Smooth muscle cell of the brain vasculature (primary cell): ENCODE measurements at regions not wholly inside any gene's neighbourhood (a gene's known extent, or its start where the extent isn't known, plus 50 kb on each side); places are given as distances from the start of the nearest gene placed in this dataset.

Source experiments
- DNase-seq: peaks from one replicate; pipeline ENCODE4 v3.0.0-alpha.2; 2012; ENCODE audit warnings: low read depth, low spot score

DNA sequence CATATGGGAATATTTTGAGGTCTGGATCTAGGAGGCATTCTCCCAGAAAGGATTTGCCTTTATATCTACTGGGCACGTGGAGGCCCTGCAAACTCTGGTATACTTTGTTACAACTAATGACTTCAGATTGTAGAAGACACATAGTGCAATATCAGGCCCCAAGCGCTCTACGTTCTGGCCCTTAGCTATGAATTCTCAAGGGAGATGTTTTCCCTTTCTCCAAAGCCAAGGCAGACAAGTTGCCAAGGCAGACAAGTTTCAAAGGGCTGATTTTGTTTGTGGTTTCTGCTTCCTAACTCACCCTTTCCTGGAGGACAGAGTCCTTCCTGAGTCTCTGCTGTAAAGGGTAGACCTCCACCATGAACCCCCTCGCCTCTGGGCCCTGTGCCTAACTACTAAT is 99.4 kb upstream of the CTTNBP2 start:
- DNase-seq = no peak

- no peak for DNase-seq
These were observed 100.7 kb upstream of the CTTNBP2 start for GRCh38 chr7:117973975-117974374.

- DNase-seq = no peak
These were observed 101.7 kb upstream of the CTTNBP2 start for GRCh38 chr7:117974891-117975290.

- no peak for DNase-seq
These were observed 102.2 kb upstream of the CTTNBP2 start for GRCh38 chr7:117975476-117975875.

GRCh38 chr7:117979954-117980497 is 106.8 kb upstream of the CTTNBP2 start:
- DNase-seq = no peak

DNA sequence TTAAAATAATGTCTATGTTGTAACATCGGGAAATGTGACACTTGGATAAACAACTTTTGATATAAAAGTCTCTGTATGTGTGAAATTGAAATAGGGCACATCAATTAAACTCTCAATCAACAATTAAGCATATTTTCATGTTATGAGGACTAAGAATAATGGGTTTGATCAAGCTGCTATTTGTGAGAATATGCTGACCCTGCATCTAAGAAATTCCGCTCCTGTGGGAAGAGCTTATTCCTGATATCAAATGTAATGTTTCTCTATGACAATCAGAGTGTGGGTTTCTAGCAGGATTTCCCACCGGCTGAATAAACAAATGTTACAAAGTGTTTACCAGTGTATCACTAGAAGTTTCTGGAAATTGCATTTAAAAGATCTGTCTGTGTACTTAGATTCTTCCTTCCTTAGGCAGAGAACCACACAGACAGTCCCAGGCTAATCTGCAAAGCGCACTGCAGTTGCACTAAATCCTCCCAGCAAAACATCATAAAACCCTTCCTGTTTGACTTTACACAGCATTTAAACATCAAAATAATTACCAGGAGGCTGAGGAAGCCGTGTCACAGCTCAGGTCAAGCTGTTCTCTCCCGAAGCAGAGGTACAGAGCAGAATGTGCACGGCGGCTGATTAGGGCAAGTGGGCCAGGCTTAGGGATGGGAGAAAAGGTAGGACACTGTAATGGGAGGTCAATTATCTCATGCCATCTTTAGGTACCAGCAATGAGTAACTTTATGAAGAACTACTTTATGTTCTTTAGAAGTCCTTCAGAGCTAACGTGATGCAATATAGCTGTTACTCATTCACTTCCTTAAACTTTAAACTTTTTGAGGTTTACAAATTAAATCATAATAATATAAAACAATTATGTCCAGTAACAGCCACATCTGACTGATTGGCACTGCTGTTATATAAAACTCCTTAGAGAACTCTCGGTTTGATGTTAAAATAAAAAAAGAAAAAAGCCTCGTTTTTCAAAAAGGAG is 109.1 kb upstream of the CTTNBP2 start:
- DNase-seq = no peak

GRCh38 chr7:117986645-117987269 is 113.5 kb upstream of the CTTNBP2 start:
- no peak for DNase-seq

DNA sequence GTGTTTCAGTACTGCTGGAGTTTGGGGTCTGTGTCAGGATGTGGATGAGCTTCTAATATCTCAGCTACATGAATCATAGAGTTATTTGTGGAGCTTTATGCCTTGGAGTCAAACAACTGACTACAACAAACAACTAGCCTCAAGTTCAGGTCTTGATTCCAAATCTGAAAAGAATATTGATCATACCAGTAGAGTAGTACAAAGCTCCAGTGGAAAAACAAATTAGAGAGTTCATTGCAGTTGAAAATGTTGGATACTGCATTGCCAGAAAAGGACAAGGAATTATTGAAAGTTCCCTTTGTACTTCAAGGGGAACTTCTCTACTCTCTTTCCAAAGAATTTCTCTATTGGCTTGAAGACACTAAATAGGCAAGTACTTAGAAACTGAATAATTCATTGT is 117.6 kb upstream of the CTTNBP2 start:
- no peak for DNase-seq

GRCh38 chr7:117992635-117993376 is 119.6 kb upstream of the CTTNBP2 start:
- no peak for DNase-seq

- DNase-seq = no peak
These were observed 120.2 kb upstream of the CTTNBP2 start for GRCh38 chr7:117993377-117994003.

DNA sequence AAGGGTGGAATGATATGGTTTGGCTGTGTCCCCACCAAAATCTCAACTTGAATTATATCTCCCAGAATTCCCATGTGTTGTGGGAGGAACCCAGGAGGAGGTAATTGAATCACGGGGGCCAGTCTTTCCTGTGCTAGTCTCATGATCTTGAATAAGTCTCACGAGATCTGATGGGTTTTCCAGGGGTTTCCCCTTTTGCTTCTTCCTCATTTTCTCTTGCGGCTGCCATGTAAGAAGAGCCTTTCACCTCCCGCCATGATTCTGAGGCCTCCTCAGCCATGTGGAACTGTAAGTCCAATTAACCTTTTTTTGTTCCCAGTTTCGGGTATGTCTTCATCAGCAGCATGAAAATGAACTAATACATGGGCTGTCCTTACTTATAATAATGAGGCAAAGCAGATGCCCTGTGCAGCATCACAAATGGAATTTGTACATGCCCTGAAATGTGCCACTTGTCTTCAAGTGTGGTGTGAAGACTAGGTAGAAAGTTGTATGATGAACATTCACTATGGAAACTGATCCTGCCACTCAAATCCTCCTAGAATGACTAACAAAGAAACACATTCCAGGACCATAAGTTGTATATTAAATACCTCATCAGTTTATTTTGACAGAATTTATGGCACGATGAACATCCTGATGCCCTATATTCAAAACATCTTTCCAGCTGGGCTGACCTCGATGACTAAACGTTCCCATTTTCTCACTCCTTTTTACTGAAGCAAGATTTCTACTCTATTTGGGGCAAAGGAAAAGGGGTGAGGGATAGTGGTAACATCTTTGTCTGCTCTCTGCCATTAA is 122.8 kb upstream of the CTTNBP2 start:
- DNase-seq = no peak

DNA sequence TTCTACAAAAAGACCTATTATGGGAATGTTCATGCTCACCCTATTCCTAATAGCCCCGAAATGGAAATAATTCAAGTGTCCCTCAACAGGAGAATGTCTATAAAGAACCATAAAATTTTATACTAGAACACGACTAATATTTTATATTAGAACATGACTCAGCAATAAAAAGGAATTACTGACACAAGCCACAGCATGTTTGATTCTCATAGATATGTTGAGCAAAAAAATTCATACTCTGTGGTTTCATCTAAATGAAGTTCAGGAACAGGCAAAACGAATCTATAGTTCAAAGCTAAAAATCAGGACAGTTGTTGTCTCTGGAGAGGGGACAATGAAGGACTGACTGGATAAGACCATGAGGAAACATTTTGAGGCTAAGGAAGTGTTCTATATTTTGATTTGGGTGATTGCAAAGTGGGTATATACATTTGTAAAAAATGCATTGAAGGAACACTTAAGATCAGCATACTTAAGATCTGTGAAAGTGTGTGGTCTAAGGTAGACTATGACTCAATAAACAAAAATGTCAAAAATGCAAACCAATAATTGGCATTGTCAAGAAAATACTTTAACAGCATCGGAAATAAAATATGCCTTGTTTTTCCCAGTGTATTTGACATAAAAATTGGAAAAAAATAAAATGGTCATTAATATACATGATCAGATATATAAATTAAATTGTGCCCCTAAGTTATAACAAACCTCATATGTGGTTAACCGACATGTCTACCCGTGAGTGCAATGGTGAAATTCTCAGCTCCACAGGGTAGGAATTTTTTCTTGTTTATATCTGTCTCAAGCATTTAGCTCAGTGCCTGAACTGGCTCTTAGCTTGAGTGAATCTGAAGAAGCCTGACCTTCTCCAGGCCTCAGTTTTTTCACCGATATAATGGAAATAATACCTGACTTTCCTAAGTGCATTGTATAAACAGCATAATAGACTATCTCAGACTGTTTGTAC is 124.9 kb upstream of the CTTNBP2 start:
- no peak for DNase-seq

DNA sequence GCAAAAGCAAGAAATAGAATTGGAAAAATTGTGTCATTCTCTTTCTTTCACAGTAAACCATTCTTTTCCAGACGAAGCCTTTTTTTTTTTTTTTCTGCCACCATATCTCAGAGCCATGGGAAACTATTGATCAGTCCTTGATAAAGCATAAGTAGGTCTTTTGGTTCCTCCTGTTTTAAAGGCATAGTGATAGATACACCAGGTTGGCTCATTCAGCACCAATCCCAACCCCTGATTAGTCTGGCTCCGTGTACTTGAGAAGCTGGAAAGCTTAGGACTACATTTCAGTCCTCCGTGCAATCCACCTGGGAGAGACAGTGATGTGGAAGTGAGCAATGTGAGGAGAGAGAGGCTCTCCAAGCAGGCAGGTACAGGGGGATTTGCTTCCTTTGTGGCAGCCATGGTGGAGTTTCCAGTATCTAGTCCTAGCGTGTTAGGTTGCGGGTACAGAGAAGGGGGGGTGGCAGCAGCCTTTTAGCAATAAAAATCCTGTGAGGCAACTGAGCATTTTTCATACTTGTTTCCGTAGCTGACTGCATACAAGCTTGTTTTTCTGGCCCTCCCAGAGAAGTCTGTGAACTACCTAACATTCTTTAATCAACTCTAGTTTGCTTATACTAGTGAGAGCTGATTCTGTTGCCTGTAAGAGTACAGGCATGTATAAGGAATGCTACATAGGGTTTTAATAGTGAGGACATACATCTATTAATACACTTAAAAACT is 127.4 kb upstream of the CTTNBP2 start:
- no peak for DNase-seq

DNA sequence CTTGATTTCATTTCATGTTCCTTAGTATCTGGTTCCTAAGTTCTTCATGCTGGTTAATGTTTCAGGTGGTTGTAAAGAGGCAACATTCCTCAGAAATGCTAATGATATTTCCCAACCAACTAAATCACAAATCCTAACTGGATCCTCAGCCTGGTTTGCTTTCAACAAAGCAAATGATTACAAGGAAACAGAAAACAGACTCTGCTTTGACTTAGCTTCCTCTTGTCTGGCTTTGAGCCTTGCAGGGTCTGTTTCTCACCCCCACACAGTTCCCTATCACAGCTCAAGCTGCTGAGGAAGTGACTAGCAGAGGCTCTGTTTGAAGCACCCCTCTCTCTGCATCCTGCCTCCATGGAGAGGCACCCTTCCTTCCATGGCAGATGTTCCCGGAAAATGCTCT is 130.2 kb upstream of the CTTNBP2 start:
- no peak for DNase-seq

- DNase-seq = no peak
These were observed 131.8 kb upstream of the CTTNBP2 start for GRCh38 chr7:118005026-118005425.

- DNase-seq = no peak
These were observed 133.7 kb upstream of the CTTNBP2 start for GRCh38 chr7:118006979-118007378.

- DNase-seq = no peak
These were observed 136.2 kb upstream of the CTTNBP2 start for GRCh38 chr7:118009419-118009818.

DNA sequence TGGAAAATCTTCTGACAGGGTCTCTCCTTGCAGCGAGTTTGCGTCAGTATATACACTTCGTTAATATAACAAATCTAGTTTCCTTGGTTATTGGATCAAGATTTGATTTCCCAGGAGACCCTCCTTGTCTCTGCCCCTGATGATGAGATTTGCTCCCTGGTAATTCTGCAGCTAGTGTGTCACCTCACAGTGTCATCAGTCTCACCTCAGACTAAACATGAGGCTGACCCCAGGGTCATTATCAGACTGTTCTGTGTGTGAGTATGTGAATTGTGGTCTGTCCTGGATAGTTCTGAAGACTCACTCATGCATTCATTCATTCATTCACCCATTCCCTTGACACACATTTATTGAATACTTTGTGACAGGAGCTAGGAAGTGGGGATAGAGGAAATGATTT is 138.4 kb upstream of the CTTNBP2 start:
- no peak for DNase-seq
